ENCODE measurements at regions not wholly inside any gene's neighbourhood (a gene's known extent, or its start where the extent isn't known, plus 50 kb on each side); places are given as distances from the start of the nearest gene placed in this dataset.

GRCh38 chr4:185862340-185862739, 50.3 kb upstream of the SORBS2 start:
- TF ChIP-seq, protein P1, sequence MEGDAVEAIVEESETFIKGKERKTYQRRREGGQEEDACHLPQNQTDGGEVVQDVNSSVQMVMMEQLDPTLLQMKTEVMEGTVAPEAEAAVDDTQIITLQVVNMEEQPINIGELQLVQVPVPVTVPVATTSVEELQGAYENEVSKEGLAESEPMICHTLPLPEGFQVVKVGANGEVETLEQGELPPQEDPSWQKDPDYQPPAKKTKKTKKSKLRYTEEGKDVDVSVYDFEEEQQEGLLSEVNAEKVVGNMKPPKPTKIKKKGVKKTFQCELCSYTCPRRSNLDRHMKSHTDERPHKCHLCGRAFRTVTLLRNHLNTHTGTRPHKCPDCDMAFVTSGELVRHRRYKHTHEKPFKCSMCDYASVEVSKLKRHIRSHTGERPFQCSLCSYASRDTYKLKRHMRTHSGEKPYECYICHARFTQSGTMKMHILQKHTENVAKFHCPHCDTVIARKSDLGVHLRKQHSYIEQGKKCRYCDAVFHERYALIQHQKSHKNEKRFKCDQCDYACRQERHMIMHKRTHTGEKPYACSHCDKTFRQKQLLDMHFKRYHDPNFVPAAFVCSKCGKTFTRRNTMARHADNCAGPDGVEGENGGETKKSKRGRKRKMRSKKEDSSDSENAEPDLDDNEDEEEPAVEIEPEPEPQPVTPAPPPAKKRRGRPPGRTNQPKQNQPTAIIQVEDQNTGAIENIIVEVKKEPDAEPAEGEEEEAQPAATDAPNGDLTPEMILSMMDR (IDR thresholded peaks at IDR 0.05), result no peak

DNA sequence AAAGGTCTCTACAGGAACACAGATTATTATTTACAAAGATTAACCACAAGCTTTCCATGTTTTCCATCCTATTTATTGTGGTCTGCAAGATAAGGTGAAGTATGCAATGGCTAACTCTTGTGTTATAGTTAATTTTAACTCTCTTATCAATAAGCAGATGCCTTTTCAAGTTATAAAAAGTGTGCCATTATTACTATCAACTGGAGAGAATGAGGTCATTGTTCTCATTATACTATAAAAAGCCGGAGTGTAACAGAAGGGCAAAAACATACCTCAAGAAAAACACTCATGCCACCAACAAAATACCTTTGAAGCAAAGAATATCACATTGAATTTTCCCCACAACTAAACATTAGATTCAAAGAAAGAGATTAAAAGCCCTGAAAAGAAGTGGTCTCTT, 52.0 kb upstream of the SORBS2 start:
- TF ChIP-seq, protein P1 (IDR thresholded peaks at IDR 0.05), result no peak

- TF ChIP-seq, protein P1 (IDR thresholded peaks at IDR 0.05), result no peak
These were observed 53.9 kb upstream of the SORBS2 start for GRCh38 chr4:185865901-185866328.

GRCh38 chr4:185867770-185868169, 55.8 kb upstream of the SORBS2 start:
- TF ChIP-seq, protein P1 (IDR thresholded peaks at IDR 0.05), result no peak

DNA sequence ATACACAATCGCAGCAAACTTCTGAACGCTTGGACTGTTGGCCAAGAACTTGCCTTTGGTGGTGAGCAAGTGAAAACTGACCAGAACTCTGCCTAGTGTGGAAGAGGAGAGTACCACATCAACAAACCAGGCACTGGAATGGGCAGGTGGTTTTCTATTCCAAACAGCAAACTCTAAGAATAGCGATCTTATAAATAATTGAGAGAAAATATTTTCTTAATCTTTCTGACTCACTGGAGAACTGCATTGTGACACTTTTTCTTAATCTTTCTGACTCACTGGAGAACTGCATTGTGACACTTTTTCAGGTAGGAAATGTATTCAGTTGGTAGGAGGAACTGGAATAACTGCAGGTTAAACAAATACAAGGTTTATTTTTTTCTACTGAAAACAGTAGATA, 57.0 kb upstream of the SORBS2 start:
- TF ChIP-seq, protein P1 (IDR thresholded peaks at IDR 0.05), result no peak

DNA sequence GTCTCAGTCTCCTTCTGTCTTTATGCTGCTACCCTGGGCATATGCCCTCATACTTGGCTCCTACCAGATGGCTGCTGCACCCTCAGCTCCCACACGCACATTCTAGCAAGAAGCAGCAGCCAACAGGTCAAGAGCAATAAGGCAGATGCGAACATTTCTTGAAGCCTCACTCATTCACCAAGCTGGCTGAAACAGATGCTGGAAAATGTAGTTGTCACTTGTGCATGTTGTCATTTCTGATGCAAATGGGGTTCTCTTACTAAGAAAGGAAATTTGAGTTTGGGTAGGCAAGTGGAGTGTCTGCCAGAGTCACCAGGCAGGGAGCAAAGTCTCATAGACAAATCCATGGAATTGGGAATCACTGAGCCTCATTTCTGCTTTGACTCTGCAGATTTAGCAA, 57.4 kb upstream of the SORBS2 start:
- TF ChIP-seq, protein P1 (IDR thresholded peaks at IDR 0.05), result no peak

DNA sequence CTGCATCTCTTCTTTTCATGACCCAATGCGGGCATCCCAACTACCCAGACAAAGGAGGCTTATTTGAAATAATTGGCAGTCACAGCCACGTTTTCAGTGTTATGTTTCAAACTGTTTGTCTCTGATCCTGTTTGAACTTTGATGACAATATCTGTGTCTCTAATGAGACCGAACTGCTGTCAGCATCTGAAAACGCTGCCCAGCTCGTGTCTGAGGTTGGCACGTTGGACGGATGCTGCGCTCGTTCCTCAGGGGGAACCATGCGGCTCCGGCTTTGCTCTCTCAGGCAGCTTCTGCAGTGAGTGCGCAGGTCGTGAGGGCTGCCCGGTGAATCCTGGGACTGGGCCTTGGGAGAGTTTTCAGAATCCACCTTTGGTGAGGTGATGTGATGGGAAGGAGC, 58.4 kb upstream of the SORBS2 start:
- TF ChIP-seq, protein P1 (IDR thresholded peaks at IDR 0.05), result no peak

- TF ChIP-seq, protein P1 (IDR thresholded peaks at IDR 0.05), result no peak
These were observed 60.9 kb upstream of the SORBS2 start for GRCh38 chr4:185872747-185873380.
